Activated naive CD8-positive, alpha-beta T cell treated with anti-CD3 and anti-CD28 coated beads for 36 hours (primary cell): ENCODE measurements at regions not wholly inside any gene's neighbourhood (a gene's known extent, or its start where the extent isn't known, plus 50 kb on each side); places are given as distances from the start of the nearest gene placed in this dataset.
A peak's percentile ranks its signal among the peaks of the same experiment; 100 is the strongest.

ENCODE experiments used
- DNase-seq: peaks from one replicate; pipeline ENCODE4 v3.0.0; 2021
- H3K27ac Mint-ChIP-seq: one replicate; pipeline ENCODE4 v1.8.0; 2022; ENCODE audit warnings: mild to moderate bottlenecking, moderate library complexity, mixed read lengths
- H3K27me3 Mint-ChIP-seq: one replicate; pipeline ENCODE4 v1.8.0; 2022; ENCODE audit warnings: mild to moderate bottlenecking, mixed read lengths
- H3K36me3 Mint-ChIP-seq: one replicate; pipeline ENCODE4 v1.8.0; 2021; ENCODE audit warnings: mild to moderate bottlenecking, mixed read lengths
- H3K4me1 Mint-ChIP-seq: one replicate; pipeline ENCODE4 v1.8.0; 2021; ENCODE audit warnings: mixed read lengths
- H3K4me3 Mint-ChIP-seq: one replicate; pipeline ENCODE4 v1.8.0; 2022; ENCODE audit warnings: mild to moderate bottlenecking, moderate library complexity, mixed read lengths
- H3K9me3 Mint-ChIP-seq: one replicate; pipeline ENCODE4 v1.8.0; 2022; ENCODE audit warnings: mixed read lengths

DNA sequence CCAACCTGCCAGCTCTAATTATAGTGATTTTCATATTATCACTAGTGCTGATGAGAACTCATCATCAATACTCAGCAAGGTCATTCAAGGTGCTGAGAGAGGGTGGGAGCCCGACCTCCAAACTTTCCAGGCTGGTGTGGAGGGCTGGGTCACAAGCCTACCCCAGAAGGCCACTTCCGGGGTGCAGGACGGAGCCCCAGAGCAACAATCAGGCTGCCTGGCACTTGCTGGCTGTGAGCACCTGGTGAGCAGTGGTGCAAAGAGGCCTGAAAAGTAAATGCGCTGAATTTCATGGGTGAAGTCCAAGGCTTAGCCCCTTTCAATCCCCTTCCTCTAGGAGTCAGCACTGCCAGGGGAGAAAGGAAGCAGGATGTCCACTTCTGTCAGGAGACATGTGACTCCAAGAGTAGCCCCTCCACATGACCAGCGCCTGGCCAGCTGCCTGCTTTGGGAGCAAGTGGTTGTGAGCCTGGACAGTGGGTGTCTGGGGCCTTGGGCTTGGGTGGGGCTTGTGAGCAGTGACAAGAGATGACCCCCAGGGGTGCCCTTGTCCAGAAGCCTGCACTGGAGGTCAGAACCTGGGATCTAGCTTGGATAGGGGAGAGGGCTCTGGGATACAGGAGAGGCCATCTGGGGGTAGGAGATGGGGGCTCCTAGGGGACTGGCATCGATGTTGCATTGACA, 165.0 kb upstream of the TLE3 start:
- no peak overlapping the region for H3K4me3 Mint-ChIP-seq
- no peak for DNase-seq
- H3K36me3 Mint-ChIP-seq = no peaks in the 10 kb centered on the region
- H3K27me3 Mint-ChIP-seq = peaks cover 4% of the 10 kb centered on the region
- H3K4me1 Mint-ChIP-seq = peaks cover 73% of the 10 kb centered on the region
- H3K9me3 Mint-ChIP-seq = no peaks in the 10 kb centered on the region
- no peak overlapping the region for H3K27ac Mint-ChIP-seq

DNA sequence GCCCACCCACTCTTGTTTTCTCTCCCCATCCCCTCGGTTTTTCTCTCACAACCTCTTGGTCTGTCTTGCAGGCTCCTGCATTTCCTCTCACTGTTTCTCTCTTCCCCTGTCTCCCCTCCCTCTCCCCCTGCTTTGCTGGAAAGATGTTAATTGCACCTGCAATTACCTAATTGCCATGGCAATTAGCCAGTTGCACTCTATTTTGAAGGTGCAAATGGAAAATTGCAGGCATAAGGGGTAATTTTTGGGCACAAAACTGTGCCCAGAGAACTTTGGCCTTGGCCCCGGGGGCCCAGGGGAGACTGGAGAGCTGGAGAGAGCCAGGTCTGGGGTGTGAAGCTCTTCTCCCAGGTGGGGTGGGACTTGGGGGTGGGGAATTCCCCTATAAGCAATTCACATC, 164.5 kb upstream of the TLE3 start:
- Mint-ChIP-seq H3K4me3 (no peak overlapping the region), H3K27me3 (no peaks in the 10 kb centered on the region), H3K4me1 (peaks cover 75% of the 10 kb centered on the region), H3K9me3 (no peaks in the 10 kb centered on the region), H3K27ac (no peak overlapping the region), H3K36me3 (no peaks in the 10 kb centered on the region)
- DNase-seq = no peak

DNA sequence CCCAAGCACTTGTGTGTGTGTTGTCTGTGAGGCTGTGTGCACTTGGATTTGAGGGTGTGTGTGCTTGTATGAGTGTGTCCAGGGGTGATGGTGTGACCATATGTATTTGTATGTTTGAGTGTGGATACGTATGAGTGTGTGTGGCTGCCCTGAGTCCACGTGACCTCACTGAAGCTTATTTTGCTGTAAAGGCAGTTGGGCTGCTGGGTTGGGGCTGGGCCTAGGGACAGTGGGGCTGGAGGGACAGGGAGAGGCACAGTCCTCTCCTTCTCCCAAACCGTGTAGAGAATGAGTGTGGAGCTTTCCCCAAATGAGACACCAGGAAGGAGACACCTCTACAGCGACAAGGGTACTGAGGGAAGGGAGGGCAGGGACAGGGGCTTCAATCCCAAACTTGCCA, 163.4 kb upstream of the TLE3 start:
- no peak overlapping the region for H3K27ac Mint-ChIP-seq

DNA sequence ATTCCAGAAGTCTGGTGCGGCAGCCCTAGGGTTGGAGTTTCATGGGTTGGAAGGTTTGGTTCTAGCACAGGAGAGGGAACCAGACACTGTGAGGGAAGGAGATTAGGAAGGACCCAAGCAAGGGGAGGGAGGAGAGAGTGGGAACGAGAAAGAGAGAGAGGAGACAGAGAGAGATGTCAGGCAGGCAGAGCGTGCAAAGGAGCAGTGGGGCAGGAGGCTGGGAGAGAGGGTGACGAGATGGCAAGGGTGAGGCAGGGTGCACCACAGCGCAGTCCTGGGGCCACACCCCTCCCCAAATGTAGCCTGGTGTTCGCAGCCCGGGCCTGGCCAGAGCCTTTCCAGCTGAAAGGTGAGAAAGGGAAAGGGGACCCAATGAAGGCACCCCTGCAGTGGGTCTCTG, 162.9 kb upstream of the TLE3 start:
- DNase-seq = no peak
- Mint-ChIP-seq H3K27me3 (no peaks in the 10 kb centered on the region), H3K36me3 (no peaks in the 10 kb centered on the region), H3K9me3 (no peaks in the 10 kb centered on the region), H3K27ac (no peak overlapping the region), H3K4me1 (peaks cover 63% of the 10 kb centered on the region), H3K4me3 (no peak overlapping the region)

More for the DNA sequence above, 163.4 kb upstream of the TLE3 start:
- Mint-ChIP-seq H3K9me3 (no peaks in the 10 kb centered on the region), H3K4me3 (no peak overlapping the region), H3K27me3 (no peaks in the 10 kb centered on the region), H3K36me3 (no peaks in the 10 kb centered on the region), H3K4me1 (peaks cover 68% of the 10 kb centered on the region)
- no peak for DNase-seq

DNA sequence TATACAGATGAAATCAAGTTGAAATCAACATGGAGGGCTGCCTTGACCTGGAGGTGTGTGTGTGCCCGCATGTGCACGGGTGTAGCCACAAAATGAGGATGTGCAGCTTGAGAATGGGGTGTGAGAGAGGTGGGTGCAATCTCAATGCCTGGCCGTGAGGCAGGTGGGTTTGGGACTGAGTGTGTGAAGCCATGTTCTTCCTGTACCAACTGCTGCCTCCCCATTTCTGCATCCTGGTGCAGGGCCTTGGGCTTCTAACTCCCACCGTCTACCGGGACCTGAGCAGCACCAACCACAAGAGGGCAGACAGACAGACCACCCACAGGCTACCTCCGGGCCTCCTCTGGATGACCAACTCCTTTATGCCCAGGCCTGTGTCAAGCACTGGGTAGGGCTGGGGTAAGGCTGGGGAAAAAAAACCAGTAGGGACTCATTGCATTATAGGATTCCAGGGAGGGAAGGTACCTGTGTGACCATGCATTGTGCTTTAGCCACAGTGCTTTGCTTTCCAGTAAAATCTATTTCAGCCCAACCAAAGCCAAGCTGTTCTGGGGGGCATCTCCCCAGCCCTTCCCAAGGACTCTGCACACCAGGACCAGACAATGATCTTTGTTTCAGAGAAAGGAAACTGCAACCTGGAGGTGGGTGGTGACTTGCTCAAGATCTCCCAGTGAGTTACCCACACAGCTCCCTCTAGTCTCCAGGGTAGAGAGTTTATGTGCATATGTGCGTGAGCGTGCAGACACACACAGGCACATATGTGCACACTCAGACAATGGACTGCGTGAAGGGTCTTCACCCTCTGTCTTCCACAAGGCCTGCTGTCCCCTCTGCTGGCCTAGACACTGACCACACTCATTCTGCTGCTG, 162.2 kb upstream of the TLE3 start:
- peaks cover 58% of the 10 kb centered on the region for H3K4me1 Mint-ChIP-seq
- H3K27ac Mint-ChIP-seq = peak overlapping the region; percentile 30
- no peak overlapping the region for H3K4me3 Mint-ChIP-seq
- no peaks in the 10 kb centered on the region for H3K27me3 Mint-ChIP-seq
- H3K36me3 Mint-ChIP-seq = no peaks in the 10 kb centered on the region
- DNase-seq = no peak
- H3K9me3 Mint-ChIP-seq = no peaks in the 10 kb centered on the region

DNA sequence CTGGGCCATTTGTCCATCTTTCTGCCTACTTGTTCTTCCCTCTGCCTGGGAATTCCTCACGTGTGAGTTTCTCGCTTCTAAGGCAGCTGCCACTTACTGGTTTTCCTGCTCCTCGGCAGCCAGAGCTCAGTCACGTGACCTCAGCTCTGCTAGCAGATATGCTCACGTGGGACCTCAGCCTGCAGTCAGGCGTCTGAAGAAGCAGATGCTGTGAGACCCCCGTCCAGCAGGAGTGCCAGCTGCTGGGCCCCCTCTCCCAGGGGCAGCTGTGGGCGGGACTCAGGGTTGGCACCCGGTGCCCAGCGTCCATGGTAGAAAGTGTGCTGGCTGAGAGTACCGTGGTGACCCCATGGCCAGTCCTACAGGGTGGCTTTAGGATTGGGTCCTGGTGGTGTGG, 161.3 kb upstream of the TLE3 start:
- Mint-ChIP-seq H3K27ac (peak overlapping the region; percentile 76), H3K27me3 (no peaks in the 10 kb centered on the region), H3K36me3 (no peaks in the 10 kb centered on the region), H3K9me3 (no peaks in the 10 kb centered on the region), H3K4me1 (peaks cover 57% of the 10 kb centered on the region), H3K4me3 (no peak overlapping the region)
- no peak for DNase-seq

DNA sequence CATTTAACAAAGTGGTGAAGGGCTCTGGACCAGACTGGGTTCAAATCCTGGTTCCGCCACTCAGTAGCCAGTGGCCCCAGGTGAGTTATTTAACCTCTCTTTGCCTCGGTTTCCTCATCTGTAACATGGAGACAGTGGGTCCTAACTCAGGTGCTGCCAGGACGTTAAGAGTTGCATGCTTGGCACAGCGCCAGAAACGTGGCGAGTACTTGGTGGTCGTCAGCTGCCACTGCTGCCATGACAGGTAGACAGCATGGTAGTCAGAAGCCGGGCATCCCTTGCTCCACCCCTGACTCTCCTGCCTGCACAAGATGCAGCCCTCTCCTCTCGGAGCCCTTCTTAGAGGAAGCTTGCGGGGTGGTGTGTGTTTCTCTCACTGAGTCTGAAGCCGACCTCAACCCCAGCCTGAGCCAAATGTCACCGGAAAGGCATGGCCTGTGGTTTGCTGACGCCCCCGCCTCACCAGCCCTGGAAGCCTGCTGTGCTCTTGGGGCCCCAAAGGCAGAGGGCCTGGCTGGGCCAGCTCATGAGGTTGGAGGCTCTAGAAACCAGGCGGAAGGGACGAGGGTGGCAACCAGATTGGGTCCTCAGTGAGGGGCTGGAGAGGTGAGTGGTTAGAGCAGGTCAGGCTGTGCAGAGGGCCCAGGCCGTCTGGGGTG, 160.8 kb upstream of the TLE3 start:
- Mint-ChIP-seq H3K4me1 (peaks cover 59% of the 10 kb centered on the region), H3K36me3 (no peaks in the 10 kb centered on the region)
- DNase-seq = peak; percentile 88

DNA sequence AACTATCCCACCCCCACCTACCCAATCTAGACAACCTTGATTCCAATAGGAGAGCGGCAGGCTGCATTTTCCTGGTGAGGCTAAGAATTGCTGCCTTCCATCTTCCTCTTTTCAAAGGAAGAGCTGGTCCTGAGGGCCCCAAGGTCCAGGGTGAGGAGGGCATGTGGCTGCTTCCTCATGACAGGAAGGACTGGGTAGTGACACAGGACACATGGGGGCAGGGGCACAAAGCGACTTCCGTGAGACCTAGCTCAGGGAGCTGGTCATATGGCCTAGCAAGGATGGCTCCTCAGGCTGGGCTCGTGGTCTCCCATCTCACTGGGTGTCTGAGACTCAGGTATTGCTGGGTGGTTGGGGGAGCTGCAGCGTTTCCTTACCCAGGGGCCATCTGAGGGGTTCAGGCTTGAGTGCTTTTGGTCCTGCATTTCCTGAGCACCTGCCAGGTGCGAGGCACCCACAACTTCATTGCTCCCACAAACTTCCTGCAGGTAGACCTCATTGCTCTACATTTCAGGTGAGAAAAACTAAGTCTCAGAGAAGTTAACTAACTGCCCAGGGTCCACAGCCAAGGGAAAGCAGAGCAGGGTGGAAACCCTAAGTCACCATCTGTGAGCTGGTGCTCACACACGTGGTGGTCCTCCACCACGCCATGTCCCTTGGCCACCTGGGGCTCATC, 160.0 kb upstream of the TLE3 start:
- H3K4me1 Mint-ChIP-seq = peaks cover 55% of the 10 kb centered on the region
- no peaks in the 10 kb centered on the region for H3K27me3 Mint-ChIP-seq
- H3K36me3 Mint-ChIP-seq = no peaks in the 10 kb centered on the region
- DNase-seq = no peak
- H3K9me3 Mint-ChIP-seq = no peaks in the 10 kb centered on the region
- no peak overlapping the region for H3K27ac Mint-ChIP-seq
- no peak overlapping the region for H3K4me3 Mint-ChIP-seq

More for the DNA sequence above, 160.8 kb upstream of the TLE3 start:
- Mint-ChIP-seq H3K9me3 (no peaks in the 10 kb centered on the region), H3K27ac (peak overlapping the region; percentile 76), H3K27me3 (no peaks in the 10 kb centered on the region), H3K4me3 (peak overlapping the region; percentile 47)

DNA sequence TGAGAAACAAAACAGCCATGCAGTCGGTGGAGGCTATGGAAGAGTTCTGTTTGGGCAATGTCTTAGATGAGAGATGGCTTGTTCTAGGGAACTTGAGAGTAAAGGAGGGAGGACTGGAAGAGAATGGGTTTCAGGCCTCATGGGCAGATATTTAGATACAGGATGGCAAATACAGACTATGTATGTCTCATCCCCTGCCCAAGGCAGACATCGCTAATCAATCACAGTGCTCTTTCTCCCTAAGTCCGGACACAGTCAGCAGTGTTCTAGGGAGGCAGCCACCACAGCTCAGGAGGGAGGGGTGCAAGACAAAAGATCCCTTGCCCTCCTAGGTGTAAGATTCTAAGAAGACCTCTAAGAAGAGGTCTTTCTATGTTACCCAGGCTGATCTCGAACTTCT, 159.3 kb upstream of the TLE3 start:
- Mint-ChIP-seq H3K4me3 (no peak overlapping the region), H3K27ac (no peak overlapping the region), H3K9me3 (no peaks in the 10 kb centered on the region), H3K4me1 (peaks cover 52% of the 10 kb centered on the region), H3K27me3 (no peaks in the 10 kb centered on the region), H3K36me3 (no peaks in the 10 kb centered on the region)
- no peak for DNase-seq

DNA sequence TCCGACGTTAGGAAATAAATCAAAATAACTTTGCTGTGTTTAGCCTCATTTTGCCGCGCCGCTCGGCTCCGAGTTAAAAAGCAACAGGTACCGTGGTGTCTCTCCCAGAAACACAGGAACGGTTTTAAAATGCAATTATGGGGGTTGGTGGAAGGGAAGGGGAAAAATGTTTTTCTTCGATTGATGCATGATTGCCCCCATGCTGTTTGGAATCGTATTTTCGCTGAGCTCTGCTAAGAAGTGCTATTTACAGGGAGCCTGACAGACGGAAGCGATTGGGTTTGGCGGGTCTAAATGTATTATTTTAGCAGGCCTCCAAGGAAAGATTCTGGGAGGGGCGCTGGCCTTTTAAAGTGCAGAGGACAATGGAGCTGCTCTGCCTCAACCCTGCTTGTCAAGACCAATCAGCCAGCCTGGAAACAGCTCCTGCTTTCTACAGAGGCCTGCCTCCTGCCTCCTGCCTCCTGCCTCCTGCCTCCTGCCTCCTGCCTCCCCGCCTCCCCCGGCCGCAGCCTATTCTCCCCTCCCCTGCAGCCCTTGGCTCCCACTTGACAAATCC, 156.7 kb upstream of the TLE3 start:
- DNase-seq = no peak
- Mint-ChIP-seq H3K4me1 (peaks cover 38% of the 10 kb centered on the region), H3K9me3 (no peaks in the 10 kb centered on the region), H3K4me3 (no peak overlapping the region), H3K36me3 (no peaks in the 10 kb centered on the region), H3K27ac (no peak overlapping the region), H3K27me3 (no peaks in the 10 kb centered on the region)

DNA sequence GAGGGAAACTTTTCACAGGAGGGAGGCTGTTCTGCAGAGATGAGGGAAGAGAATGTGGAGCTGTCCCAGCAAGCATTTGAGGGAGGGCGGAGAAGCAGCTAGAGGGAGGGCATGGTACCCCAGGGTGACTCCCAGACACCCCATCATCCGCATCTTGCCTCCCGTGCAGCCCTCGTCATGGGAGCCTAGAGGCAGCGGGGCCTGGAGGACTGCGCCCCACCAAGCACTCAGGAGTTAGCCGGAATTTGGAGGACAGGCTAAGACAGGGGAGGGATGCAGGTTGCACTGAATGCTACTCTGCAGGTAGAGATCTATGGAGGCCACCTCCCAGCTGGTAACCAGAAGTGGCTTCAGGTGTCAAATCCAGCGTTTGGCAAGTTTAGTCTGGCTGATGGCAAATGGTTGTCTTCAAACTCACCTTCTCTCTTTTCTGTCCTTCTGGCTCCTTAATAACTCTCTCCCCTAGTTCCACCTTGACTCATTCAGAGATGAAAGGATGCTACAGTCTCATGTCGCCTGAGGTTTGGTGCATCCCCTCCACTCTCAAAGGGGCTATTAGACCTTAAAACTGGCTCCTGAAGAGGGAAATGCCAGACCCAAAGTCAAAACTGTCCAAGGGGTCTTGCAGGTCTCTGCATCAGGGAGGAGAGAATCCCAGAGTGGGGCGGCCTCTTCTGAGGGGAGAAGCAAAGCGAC, 155.9 kb upstream of the TLE3 start:
- Mint-ChIP-seq H3K27me3 (no peaks in the 10 kb centered on the region), H3K36me3 (no peaks in the 10 kb centered on the region), H3K9me3 (no peaks in the 10 kb centered on the region), H3K27ac (no peak overlapping the region), H3K4me1 (peaks cover 35% of the 10 kb centered on the region), H3K4me3 (no peak overlapping the region)
- DNase-seq = no peak

DNA sequence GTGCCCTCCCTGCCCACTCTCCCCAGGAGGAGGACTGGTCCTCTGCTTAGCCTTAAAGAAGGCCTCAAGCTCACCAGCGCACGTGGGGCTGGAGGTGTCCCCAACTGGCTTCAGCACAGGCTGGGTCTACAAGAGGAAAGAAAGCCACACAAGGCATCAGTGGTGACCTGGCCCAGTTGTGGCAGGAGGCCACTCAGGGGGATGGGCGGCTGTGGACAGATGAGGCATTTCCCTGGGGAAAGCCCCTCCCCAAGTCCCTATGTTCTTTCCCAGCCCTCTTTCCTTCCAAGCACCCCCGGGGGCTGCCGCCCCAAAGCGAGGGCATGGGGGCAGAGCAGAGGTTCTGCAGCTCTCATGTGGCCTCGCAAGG, 155.2 kb upstream of the TLE3 start:
- Mint-ChIP-seq H3K27ac (no peak overlapping the region), H3K27me3 (no peaks in the 10 kb centered on the region), H3K36me3 (no peaks in the 10 kb centered on the region)

DNA sequence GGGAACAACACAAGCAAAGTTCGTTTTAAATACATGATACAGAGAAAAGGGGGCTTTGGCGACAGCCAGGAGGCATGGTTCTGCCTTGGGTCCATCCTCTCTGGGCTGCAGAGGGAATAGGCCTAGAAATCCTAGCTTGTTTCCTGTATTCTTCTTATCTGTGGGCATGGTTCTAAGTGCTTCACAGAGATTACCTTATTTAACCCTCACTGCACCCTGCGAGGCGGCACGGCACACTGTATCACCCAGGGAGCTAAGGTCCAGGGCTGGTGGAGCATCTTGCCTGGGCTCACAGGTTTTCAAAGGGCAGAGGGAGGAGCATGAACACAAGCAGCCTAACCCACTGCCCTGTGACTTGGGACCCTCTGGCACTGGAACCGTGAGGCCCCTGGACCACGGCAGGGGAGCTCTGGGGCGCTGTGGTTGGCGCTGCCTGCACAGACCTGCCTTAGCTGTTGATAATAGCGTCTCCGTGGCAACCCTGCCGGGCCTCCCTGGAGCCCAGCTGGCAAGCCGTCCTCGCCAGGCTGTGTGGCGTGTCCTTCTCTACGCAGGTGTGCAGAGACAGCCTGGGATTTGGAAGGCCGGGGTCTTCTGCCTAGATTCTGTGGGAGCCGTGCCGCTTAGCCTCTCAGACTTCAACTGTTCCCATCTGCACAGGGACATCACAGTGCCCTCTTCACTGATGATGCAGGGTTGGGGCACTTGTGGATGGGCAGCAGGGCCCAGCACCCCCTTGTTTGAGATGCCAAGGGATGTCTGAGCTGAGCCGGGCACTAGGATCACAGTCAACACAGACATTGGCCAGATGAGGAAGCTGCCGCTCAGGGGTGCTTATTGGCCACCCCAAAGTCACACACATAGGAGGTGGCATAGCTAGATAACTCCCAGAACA, 154.6 kb upstream of the TLE3 start:
- peaks cover 35% of the 10 kb centered on the region for H3K4me1 Mint-ChIP-seq
- no peak overlapping the region for H3K4me3 Mint-ChIP-seq
- no peak overlapping the region for H3K27ac Mint-ChIP-seq
- H3K36me3 Mint-ChIP-seq = no peaks in the 10 kb centered on the region
- DNase-seq = no peak
- H3K27me3 Mint-ChIP-seq = no peaks in the 10 kb centered on the region
- no peaks in the 10 kb centered on the region for H3K9me3 Mint-ChIP-seq

More for the DNA sequence above, 155.2 kb upstream of the TLE3 start:
- H3K9me3 Mint-ChIP-seq = no peaks in the 10 kb centered on the region
- DNase-seq = no peak
- peaks cover 35% of the 10 kb centered on the region for H3K4me1 Mint-ChIP-seq
- no peak overlapping the region for H3K4me3 Mint-ChIP-seq
